GM12864 (cell line): ENCODE measurements at regions not wholly inside any gene's neighbourhood (a gene's known extent, or its start where the extent isn't known, plus 50 kb on each side); places are given as distances from the start of the nearest gene placed in this dataset.

ENCODE experiments used
- DNase-seq: peaks from one replicate; pipeline ENCODE4 v3.0.0-alpha.2; 2011; ENCODE audit warnings: low read depth
- H3K4me3 ChIP-seq: 2 replicates; pipeline ENCODE4 v1.5.1; 2011; ENCODE audit warnings: mild to moderate bottlenecking, low read depth, low read length, control low read depth
- TF ChIP-seq, protein P1 (sequence below): IDR thresholded peaks from 2 replicates; pipeline ENCODE4 v1.5.1; 2011; ENCODE audit warnings: low read depth, mild to moderate bottlenecking, moderate library complexity, low read length, control low read depth, inconsistent platforms; ENCODE audit errors: missing control alignments

DNA sequence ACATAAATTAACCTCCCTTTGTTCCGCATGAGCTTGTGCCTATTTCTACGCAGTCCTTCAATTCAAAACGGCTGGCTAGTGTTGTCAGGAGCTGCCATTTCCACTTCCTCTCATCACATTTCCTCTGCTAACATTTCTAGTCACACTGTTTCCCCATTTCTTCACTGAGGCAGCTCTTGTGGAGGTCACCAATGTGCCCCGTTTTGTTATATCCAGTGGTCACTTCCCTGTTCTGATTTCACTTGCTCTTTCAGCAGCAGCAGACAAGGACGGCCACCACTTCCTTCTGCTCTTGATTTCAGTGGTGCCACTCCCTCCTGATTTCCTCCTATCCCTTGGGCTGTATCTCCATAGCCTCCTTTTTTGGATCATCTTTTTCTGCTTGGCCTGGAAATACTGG is 64.8 kb upstream of the SEC61G start:
- TF ChIP-seq, protein P1, sequence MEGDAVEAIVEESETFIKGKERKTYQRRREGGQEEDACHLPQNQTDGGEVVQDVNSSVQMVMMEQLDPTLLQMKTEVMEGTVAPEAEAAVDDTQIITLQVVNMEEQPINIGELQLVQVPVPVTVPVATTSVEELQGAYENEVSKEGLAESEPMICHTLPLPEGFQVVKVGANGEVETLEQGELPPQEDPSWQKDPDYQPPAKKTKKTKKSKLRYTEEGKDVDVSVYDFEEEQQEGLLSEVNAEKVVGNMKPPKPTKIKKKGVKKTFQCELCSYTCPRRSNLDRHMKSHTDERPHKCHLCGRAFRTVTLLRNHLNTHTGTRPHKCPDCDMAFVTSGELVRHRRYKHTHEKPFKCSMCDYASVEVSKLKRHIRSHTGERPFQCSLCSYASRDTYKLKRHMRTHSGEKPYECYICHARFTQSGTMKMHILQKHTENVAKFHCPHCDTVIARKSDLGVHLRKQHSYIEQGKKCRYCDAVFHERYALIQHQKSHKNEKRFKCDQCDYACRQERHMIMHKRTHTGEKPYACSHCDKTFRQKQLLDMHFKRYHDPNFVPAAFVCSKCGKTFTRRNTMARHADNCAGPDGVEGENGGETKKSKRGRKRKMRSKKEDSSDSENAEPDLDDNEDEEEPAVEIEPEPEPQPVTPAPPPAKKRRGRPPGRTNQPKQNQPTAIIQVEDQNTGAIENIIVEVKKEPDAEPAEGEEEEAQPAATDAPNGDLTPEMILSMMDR, result no peak
- H3K4me3 ChIP-seq, result no peak overlapping the region
- no peak for DNase-seq

DNA sequence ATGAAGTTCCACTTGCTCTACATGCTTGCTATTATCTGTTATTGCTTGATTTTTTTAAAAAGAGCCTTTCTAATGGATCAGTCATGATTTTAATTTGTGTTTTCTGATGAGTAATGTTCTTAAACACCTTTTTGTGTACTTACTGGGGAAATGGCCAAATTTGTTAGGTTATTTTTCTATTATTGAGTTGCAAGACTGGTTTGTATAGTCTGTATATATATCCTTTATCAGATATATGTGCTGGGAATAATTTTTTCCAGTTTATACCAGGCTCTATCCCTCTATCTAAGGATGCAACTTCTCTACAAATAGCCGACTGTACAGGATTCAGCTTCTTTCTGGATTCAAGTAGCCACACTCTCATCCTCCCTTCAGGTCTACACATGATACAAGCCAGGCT is 65.6 kb upstream of the SEC61G start:
- no peak for DNase-seq
- no peak overlapping the region for H3K4me3 ChIP-seq
- TF ChIP-seq, protein P1, result no peak

DNA sequence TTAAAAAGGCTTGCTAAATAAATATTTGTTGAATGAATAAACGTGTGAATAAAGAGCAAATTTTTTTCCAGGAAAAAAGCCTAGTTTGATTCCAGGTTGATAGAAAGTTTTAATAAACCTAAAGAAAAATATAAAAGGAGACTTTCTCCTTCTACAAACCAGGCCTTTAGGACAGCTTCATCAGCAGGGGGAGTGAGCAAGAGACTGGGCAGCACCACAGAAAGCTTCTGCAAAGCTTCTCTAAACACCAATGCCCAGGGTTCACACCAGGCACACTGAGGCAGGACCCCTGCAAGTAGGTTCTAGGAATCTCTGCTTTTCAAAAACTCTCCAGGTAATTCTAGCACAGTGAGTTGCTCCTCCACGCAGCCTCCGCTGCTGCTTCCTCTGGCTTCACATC is 66.4 kb upstream of the SEC61G start:
- TF ChIP-seq, protein P1, result no peak
- no peak overlapping the region for H3K4me3 ChIP-seq
- DNase-seq, result no peak

DNA sequence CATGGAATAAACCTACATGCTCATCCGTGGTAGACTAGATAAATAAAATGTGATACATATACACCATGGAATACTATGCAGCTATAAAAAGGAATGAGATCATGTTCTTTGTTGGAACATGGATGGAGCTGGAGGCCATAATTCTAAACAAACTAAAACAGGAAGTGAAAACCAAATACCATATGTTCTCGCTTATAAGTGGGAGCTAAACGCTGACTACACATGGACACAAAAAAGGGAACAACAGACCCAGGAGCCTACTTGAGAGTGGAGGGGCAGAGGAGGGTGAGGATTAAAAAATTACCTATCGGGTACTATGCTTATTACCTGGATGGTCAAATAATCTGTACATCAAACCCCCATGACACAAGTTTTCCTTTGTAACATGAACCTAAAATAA is 68.7 kb upstream of the SEC61G start:
- H3K4me3 ChIP-seq, result no peak overlapping the region
- DNase-seq, result no peak
- TF ChIP-seq, protein P1, result no peak

DNA sequence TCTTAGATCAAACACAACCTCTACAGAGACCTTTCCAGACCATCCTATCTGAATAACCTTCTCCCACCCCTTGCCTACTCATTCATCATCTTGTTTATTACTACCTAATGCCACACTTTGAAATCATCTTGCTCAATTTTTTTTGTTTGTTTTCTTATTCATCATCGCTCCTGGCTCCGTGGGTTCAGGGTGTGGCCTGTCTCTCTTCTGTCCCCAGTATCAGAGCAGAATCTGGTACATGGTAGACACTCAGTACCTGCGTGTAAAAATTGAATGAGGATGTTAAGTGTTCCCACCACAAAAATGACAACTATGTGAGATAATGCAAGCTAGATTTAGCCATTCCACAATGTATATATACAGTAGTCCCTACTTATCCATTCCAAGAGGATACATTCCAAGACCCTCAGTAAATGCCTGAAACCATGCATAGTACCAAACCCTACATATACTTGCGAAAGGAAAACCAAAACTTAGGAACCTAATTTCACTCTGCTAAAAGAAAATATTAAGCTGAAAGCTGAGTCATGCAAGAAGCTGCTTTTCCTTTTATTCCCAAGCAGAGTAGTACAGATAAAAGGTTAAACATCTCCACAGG is 72.1 kb upstream of the SEC61G start:
- DNase-seq, result no peak
- TF ChIP-seq, protein P1, result no peak
- H3K4me3 ChIP-seq, result no peak overlapping the region

DNA sequence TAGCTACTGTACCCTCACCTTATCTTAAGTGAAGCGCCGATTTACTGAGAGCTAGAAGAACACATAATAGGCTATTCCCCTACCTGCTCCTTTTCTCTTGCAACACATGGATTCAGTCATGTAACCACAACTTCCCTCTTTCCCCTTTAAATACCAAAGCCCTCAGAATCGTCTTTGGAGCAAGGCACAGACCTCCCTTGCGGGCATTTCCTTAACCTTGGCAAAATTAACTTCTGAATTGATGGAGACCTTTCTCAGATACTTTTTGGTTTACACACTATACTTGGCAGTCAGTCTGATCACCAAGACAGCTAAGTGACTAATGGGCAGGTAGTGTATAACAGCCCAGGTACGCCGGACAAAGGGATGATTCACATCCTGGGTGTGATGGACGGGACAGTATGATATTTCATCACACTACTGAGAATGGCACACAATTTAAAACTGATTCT is 72.7 kb upstream of the SEC61G start:
- no peak overlapping the region for H3K4me3 ChIP-seq
- TF ChIP-seq, protein P1, result no peak
- no peak for DNase-seq

DNA sequence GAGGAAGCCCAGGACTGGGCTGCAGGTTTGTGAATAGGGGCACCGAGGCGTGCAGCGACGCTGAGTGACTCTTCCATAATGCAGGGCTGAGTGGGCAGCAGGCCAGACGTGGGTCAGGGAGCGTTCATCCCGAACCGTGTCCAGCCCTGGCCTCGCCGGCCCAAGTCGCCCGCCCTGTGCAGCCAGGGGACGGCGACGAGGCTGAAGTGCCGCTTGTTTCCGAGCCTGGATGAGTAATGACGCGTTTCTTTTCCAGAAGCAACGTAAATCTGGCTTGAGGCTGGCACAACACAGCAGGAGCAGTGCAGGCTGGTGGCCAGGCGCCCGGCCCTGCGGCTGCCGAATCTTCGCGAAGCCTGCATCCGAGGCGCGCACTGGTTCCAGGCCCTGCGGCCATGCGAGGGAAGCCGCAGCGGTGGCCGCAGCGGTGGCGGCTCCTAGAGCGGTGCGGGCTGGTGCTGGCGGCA is 74.0 kb upstream of the SEC61G start:
- no peak overlapping the region for H3K4me3 ChIP-seq
- TF ChIP-seq, protein P1, result no peak
- DNase-seq, result no peak
